B cell (primary cell): ENCODE measurements at regions not wholly inside any gene's neighbourhood (a gene's known extent, or its start where the extent isn't known, plus 50 kb on each side); places are given as distances from the start of the nearest gene placed in this dataset.

Experiments
- CTCF ChIP-seq: fragments of 200-600 bp; IDR thresholded peaks from one replicate; pipeline ENCODE4 v1.8.0; 2022; ENCODE audit warnings: antibody characterized with exemption, mild to moderate bottlenecking
- EZH2 ChIP-seq: IDR thresholded peaks from 2 replicates; pipeline ENCODE4 v1.6.1; 2012; ENCODE audit warnings: borderline replicate concordance, low read depth, mild to moderate bottlenecking, moderate library complexity, low read length; ENCODE audit not compliant: insufficient read depth, poor library complexity, severe bottlenecking

- TF ChIP-seq CTCF = no peak
- TF ChIP-seq EZH2 = no peak
Measured at GRCh38 chr22:40094485-40094884, 83.2 kb upstream of the TNRC6B start.
